Endothelial cell of umbilical vein (primary cell): ENCODE measurements at regions not wholly inside any gene's neighbourhood (a gene's known extent, or its start where the extent isn't known, plus 50 kb on each side); places are given as distances from the start of the nearest gene placed in this dataset.

Source experiments
- BruUV-seq: library from RNA; stranded (reverse); fragments of 400-500 nt; replicated peaks from 2 replicates; lab custom pipeline; 2021; lab: Mats Ljungman, UMichigan
- CTCF ChIA-PET: fragments of 300-600, 350-600 bp; sonication (Branson Sonifier 250); formaldehyde crosslinking; loops from one replicate; lab custom pipeline; 2021; ENCODE audit warnings: antibody characterized with exemption, inconsistent platforms; lab: Charles Lee
- POLR2A ChIA-PET: fragments of 300-600, 350-600 bp; sonication (Branson Sonifier 250); formaldehyde crosslinking; loops from one replicate; lab custom pipeline; 2021; ENCODE audit warnings: antibody characterized with exemption, inconsistent platforms; lab: Charles Lee
- DNase-seq: peaks from one replicate; pipeline ENCODE4 v3.0.0-alpha.2; 2011; ENCODE audit warnings: low read depth, low spot score
- FAIRE-seq: peaks from 2 replicates; lab custom pipeline; 2011; peaks lifted over from hg19 to GRCh38; lab: Jason Lieb, UNC
- H2AFZ ChIP-seq: 2 replicates; pipeline ENCODE4 v1.6.0; 2012; ENCODE audit warnings: low read depth, low read length, control low read depth, inconsistent platforms
- H3K27ac ChIP-seq: 2 replicates; pipeline ENCODE4 v1.5.1; 2011; ENCODE audit warnings: low read depth, mild to moderate bottlenecking, control low read depth, low read length, moderate library complexity; ENCODE audit not compliant: insufficient read depth
- H3K27me3 ChIP-seq, 2 experiments: 2 replicates each; pipeline versions ENCODE4 v1.6.0 to v1.6.1; 2011; ENCODE audit warnings: low read length in 2 of 2, mixed read lengths in 1 of 2; ENCODE audit not compliant: control insufficient read depth in 2 of 2, insufficient read depth in 2 of 2
- H3K36me3 ChIP-seq, 2 experiments: 2 replicates in 1 of 2; 3 replicates in 1 of 2; pipeline ENCODE4 v1.5.1; 2011; ENCODE audit warnings: low read length in 2 of 2, mild to moderate bottlenecking in 1 of 2, moderate library complexity in 1 of 2; ENCODE audit not compliant: control insufficient read depth in 2 of 2, insufficient read depth in 2 of 2; ENCODE audit errors: extremely low read depth in 1 of 2
- H3K4me1 ChIP-seq: 3 replicates; pipeline ENCODE4 v1.5.1; 2011; ENCODE audit warnings: mild to moderate bottlenecking, low read length; ENCODE audit not compliant: control insufficient read depth, insufficient read depth; ENCODE audit errors: extremely low read depth
- H3K4me2 ChIP-seq: 2 replicates; pipeline ENCODE4 v1.6.1; 2011; ENCODE audit warnings: low read length, control low read depth, mixed read lengths; ENCODE audit not compliant: insufficient read depth
- H3K4me3 ChIP-seq, 3 experiments: fragments of 200-600 bp in 1 of 3; sonication (generic), shearing (Covaris generic) in 1 of 3; replicated peaks in 1 of 3; 2 replicates each; pipeline ENCODE4 v1.5.1; 2011 to 2016; ENCODE audit warnings: control low read depth in 3 of 3, low read length in 3 of 3, mild to moderate bottlenecking in 2 of 3, inconsistent platforms in 1 of 3, low read depth in 1 of 3, moderate library complexity in 1 of 3; ENCODE audit not compliant: insufficient read depth in 1 of 3
- H3K79me2 ChIP-seq: 2 replicates; pipeline ENCODE4 v1.6.0; 2012; ENCODE audit warnings: low read length, inconsistent platforms; ENCODE audit not compliant: control insufficient read depth, insufficient read depth
- H3K9ac ChIP-seq: replicated peaks from 2 replicates; pipeline ENCODE3; 2011; ENCODE audit warnings: low read length, control low read depth; ENCODE audit not compliant: insufficient read depth; ENCODE audit errors: extremely low read depth
- H3K9me1 ChIP-seq: replicated peaks from 3 replicates; pipeline ENCODE4 v1.6.0; 2011; ENCODE audit warnings: mild to moderate bottlenecking, low read length; ENCODE audit not compliant: control insufficient read depth, insufficient read depth; ENCODE audit errors: extremely low read depth
- H3K9me3 ChIP-seq: replicated peaks from 2 replicates; pipeline ENCODE4 v1.5.1; 2012; ENCODE audit warnings: low read length, inconsistent platforms; ENCODE audit not compliant: control insufficient read depth, insufficient read depth
- H4K20me1 ChIP-seq: replicated peaks from 2 replicates; pipeline ENCODE3; 2011; ENCODE audit warnings: mild to moderate bottlenecking, low read length; ENCODE audit not compliant: control insufficient read depth, insufficient read depth; ENCODE audit errors: extremely low read depth
- CTCF ChIP-seq, 2 donors: IDR thresholded peaks; 1 replicate in 1 of 2; 2 replicates in 1 of 2; pipeline ENCODE4 v1.5.1; 2011; ENCODE audit warnings: low read length in 2 of 2, mild to moderate bottlenecking in 2 of 2, moderate library complexity in 2 of 2, control low read depth in 1 of 2, inconsistent platforms in 1 of 2, low read depth in 1 of 2; ENCODE audit not compliant: insufficient read depth in 1 of 2; ENCODE audit errors: extremely low read depth in 1 of 2
- EZH2 ChIP-seq: IDR thresholded peaks from 2 replicates; pipeline ENCODE4 v1.6.1; 2012; ENCODE audit warnings: borderline replicate concordance, low read depth, mild to moderate bottlenecking, moderate library complexity, low read length, inconsistent platforms; ENCODE audit not compliant: severe bottlenecking
- FOS ChIP-seq: IDR thresholded peaks from 2 replicates; pipeline ENCODE4 v1.6.1; 2011; ENCODE audit warnings: mild to moderate bottlenecking, low read length, moderate library complexity, borderline replicate concordance; ENCODE audit not compliant: insufficient read depth
- GATA2 ChIP-seq: IDR thresholded peaks from 2 replicates; pipeline ENCODE4 v1.7.0; 2011; ENCODE audit warnings: low read depth, mild to moderate bottlenecking, moderate library complexity, mixed read lengths, low read length; ENCODE audit not compliant: insufficient read length, insufficient read depth
- JUN ChIP-seq: IDR thresholded peaks from 2 replicates; pipeline ENCODE4 v1.6.1; 2011; ENCODE audit warnings: borderline replicate concordance, low read depth; ENCODE audit not compliant: insufficient read length, insufficient read depth
- MYC ChIP-seq: IDR thresholded peaks from one replicate; pipeline ENCODE4 v1.6.1; 2011; ENCODE audit warnings: mild to moderate bottlenecking, low read depth, low read length
- POLR2A ChIP-seq: IDR thresholded peaks from 2 replicates; pipeline ENCODE4 v1.6.1; 2012; ENCODE audit warnings: low read depth, mild to moderate bottlenecking, control low read depth, low read length
- POLR2AphosphoS5 ChIP-seq: IDR thresholded peaks from 2 replicates; pipeline ENCODE4 v1.6.1; 2012; ENCODE audit warnings: low read depth, mild to moderate bottlenecking, control low read depth, low read length, moderate library complexity; ENCODE audit not compliant: insufficient read depth
- dilution Hi-C: fragments of 300-500 bp; cut with MboI; formaldehyde crosslinking; loops from one replicate; pipeline ENCODE4 v1.15.0; 2019; ENCODE audit warnings: low sequenced_read_pairs; ENCODE audit not compliant: extremely low pct_ligation_motif_present
- intact Hi-C: fragments of 100-400 bp; cut with micrococcal nuclease; formaldehyde crosslinking; loops from one replicate; pipeline ENCODE4 v1.10.0; 2022
- TF ChIP-seq, protein P1 (sequence below): IDR thresholded peaks from 2 replicates; pipeline ENCODE4 v1.6.1; 2011; ENCODE audit not compliant: insufficient read depth, insufficient read length

- H4K20me1 ChIP-seq: no peaks in the 10 kb centered on the region
- H3K27me3 ChIP-seq: peaks cover 0 to 3% of the 10 kb centered on the region in 2 experiments
- CTCF ChIA-PET: interaction anchor here (1.5 to 1.8 kb wide), 2 partner anchors 22 to 179 kb away, joined by 4 to 5 read pairs; no protein-coding TSS in a partner anchor
- H3K9ac ChIP-seq: no peak overlapping the region
- no peak overlapping the region for H3K27ac ChIP-seq
- no peaks in the 10 kb centered on the region for H3K9me3 ChIP-seq
- no peaks in the 10 kb centered on the region for H3K79me2 ChIP-seq
- no peak overlapping the region for H3K4me3 ChIP-seq
- H3K9me1 ChIP-seq: no peaks in the 10 kb centered on the region
- H3K36me3 ChIP-seq: no peaks in the 10 kb centered on the region
- dilution Hi-C loops: no loop called here
- FAIRE-seq (no peak), DNase-seq (no peak)
- no TSS peak for BruUV-seq
- H3K4me2 ChIP-seq: no peak overlapping the region
- H3K4me1 ChIP-seq: no peaks in the 10 kb centered on the region
- intact Hi-C loops: no loop called here
- POLR2A ChIA-PET: no interaction called here
- TF ChIP-seq POLR2A (no peak), JUN (no peak), FOS (no peak), MYC (no peak), EZH2 (no peak), CTCF (IDR thresholded peaks at IDR 0.05; ENCODE audit: extremely low read depth in 1 of 2, insufficient read depth in 1 of 2, low read depth in 1 of 2, low read length in 2 of 2) (no peak), POLR2AphosphoS5 (no peak), GATA2 (no peak)
- TF ChIP-seq, protein P1, sequence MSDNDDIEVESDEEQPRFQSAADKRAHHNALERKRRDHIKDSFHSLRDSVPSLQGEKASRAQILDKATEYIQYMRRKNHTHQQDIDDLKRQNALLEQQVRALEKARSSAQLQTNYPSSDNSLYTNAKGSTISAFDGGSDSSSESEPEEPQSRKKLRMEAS: no peak
- H2AFZ ChIP-seq: no peak overlapping the region
Measured at GRCh38 chr9:85246541-85246940, 495.2 kb downstream of the AGTPBP1 start.
